Uterus (tissue), 3 donors: ENCODE measurements at regions not wholly inside any gene's neighbourhood (a gene's known extent, or its start where the extent isn't known, plus 50 kb on each side); places are given as distances from the start of the nearest gene placed in this dataset.

ENCODE experiments used
- DNase-seq, 2 donors: peaks; one replicate each; pipeline ENCODE4 v3.0.0-alpha.2; 2019 to 2020
- H3K27ac ChIP-seq, 2 donors: fragments of 200-600 bp; sonication (generic); 1 replicate in 1 of 2; 2 replicates in 1 of 2; pipeline ENCODE4 v1.5.1; 2016 to 2018
- H3K27me3 ChIP-seq, 2 donors: fragments of 200-600 bp; sonication (generic); one replicate each; pipeline ENCODE4 v1.5.1; 2018 to 2019; ENCODE audit warnings: control low read depth in 1 of 2
- H3K36me3 ChIP-seq, 2 donors: fragments of 200-600 bp; sonication (generic); one replicate each; pipeline ENCODE4 v1.5.1; 2019; ENCODE audit warnings: control low read depth in 1 of 2
- H3K4me1 ChIP-seq, 2 donors: fragments of 200-600 bp; sonication (generic); one replicate each; pipeline ENCODE4 v1.5.1; 2018 to 2019; ENCODE audit warnings: control low read depth in 1 of 2
- H3K4me3 ChIP-seq, 2 donors: fragments of 200-600 bp; sonication (generic); 1 replicate in 1 of 2; 2 replicates in 1 of 2; pipeline ENCODE4 v1.5.1; 2018 to 2019; ENCODE audit warnings: mild to moderate bottlenecking in 1 of 2
- H3K9me3 ChIP-seq, 2 donors: fragments of 200-600 bp; sonication (generic); one replicate each; pipeline ENCODE4 v1.5.1; 2019; ENCODE audit warnings: control low read depth in 1 of 2
- POLR2A ChIP-seq, 2 donors: fragments of 450-650 bp; IDR thresholded peaks; one replicate each; pipeline ENCODE4 v1.6.1; 2016; ENCODE audit warnings: antibody characterized with exemption in 2 of 2, mild to moderate bottlenecking in 1 of 2, moderate library complexity in 1 of 2
- intact Hi-C: fragments of 100-400 bp; cut with DNase I; formaldehyde crosslinking; loops from one replicate; pipeline ENCODE4 v1.15.1; 2023; ENCODE audit warnings: low total_unique reads
- TF ChIP-seq, protein P1 (sequence below), 4 experiments: fragments of 200-600 bp in 2 of 4; fragments of 450-650 bp in 2 of 4; sonication (generic) in 2 of 4; IDR thresholded peaks; one replicate each; pipeline ENCODE4 v1.5.1; 2016 to 2019; ENCODE audit warnings: antibody characterized with exemption in 4 of 4, mild to moderate bottlenecking in 2 of 4, moderate library complexity in 1 of 4
- donor health status: DM: yes; HTN: yes; CAD: no.

DNA sequence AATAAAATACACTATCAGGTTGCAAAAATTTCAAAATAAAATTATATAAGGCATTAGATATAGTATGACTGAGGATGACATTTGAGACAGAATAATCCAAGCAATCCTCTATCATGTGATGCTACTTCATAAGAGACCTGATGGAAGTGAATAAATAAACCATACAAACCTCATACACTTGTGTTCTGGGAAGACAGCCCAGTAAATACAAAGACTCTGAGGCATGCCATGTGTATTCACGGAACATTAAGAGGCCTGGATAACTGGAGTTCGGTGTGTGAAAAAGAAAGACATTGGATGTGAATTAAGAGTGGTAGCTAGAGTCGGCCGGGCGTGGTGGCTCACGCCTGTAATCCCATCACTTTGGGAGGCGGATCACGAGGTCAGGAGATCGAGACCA lies 364.2 kb downstream of the ADAM29 start:
- Histone ChIP-seq H3K4me1 (no peaks in the 10 kb centered on the region), H3K27ac (no peak overlapping the region), H3K9me3 (no peaks in the 10 kb centered on the region), H3K36me3 (no peaks in the 10 kb centered on the region), H3K4me3 (no peak overlapping the region), H3K27me3 (no peaks in the 10 kb centered on the region)
- no peak for TF ChIP-seq POLR2A (IDR thresholded peaks at IDR 0.05)
- TF ChIP-seq, protein P1, sequence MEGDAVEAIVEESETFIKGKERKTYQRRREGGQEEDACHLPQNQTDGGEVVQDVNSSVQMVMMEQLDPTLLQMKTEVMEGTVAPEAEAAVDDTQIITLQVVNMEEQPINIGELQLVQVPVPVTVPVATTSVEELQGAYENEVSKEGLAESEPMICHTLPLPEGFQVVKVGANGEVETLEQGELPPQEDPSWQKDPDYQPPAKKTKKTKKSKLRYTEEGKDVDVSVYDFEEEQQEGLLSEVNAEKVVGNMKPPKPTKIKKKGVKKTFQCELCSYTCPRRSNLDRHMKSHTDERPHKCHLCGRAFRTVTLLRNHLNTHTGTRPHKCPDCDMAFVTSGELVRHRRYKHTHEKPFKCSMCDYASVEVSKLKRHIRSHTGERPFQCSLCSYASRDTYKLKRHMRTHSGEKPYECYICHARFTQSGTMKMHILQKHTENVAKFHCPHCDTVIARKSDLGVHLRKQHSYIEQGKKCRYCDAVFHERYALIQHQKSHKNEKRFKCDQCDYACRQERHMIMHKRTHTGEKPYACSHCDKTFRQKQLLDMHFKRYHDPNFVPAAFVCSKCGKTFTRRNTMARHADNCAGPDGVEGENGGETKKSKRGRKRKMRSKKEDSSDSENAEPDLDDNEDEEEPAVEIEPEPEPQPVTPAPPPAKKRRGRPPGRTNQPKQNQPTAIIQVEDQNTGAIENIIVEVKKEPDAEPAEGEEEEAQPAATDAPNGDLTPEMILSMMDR (IDR thresholded peaks at IDR 0.05) = no peak
- intact Hi-C loops = no loop called here
- no peak for DNase-seq

GRCh38 chr4:175290401-175290800 lies 372.2 kb downstream of the ADAM29 start:
- H3K27ac ChIP-seq = no peak overlapping the region
- no peak for DNase-seq
- no peaks in the 10 kb centered on the region for H3K4me1 ChIP-seq
- intact Hi-C loops = no loop called here
- no peak overlapping the region for H3K4me3 ChIP-seq
- H3K9me3 ChIP-seq = no peaks in the 10 kb centered on the region
- H3K27me3 ChIP-seq = no peaks in the 10 kb centered on the region
- TF ChIP-seq, protein P1 (IDR thresholded peaks at IDR 0.05) = no peak
- no peak for TF ChIP-seq POLR2A (IDR thresholded peaks at IDR 0.05)
- H3K36me3 ChIP-seq = no peaks in the 10 kb centered on the region

- Histone ChIP-seq H3K4me3 (no peak overlapping the region), H3K4me1 (no peaks in the 10 kb centered on the region), H3K9me3 (no peaks in the 10 kb centered on the region), H3K36me3 (no peaks in the 10 kb centered on the region), H3K27ac (no peak overlapping the region), H3K27me3 (no peaks in the 10 kb centered on the region)
- DNase-seq = no peak
- TF ChIP-seq POLR2A (IDR thresholded peaks at IDR 0.05) = no peak
- TF ChIP-seq, protein P1 (IDR thresholded peaks at IDR 0.05) = no peak
- intact Hi-C loops = no loop called here
These were observed 379.9 kb downstream of the ADAM29 start for GRCh38 chr4:175297965-175298565.

- intact Hi-C loops = no loop called here
- H3K27me3 ChIP-seq = no peaks in the 10 kb centered on the region
- no peaks in the 10 kb centered on the region for H3K36me3 ChIP-seq
- DNase-seq = no peak
- H3K9me3 ChIP-seq = no peaks in the 10 kb centered on the region
- H3K27ac ChIP-seq = no peak overlapping the region
- no peaks in the 10 kb centered on the region for H3K4me1 ChIP-seq
- no peak overlapping the region for H3K4me3 ChIP-seq
- TF ChIP-seq, protein P1 (IDR thresholded peaks at IDR 0.05) = no peak
- no peak for TF ChIP-seq POLR2A (IDR thresholded peaks at IDR 0.05)
These were observed 388.3 kb downstream of the ADAM29 start for GRCh38 chr4:175306436-175306835.

DNA sequence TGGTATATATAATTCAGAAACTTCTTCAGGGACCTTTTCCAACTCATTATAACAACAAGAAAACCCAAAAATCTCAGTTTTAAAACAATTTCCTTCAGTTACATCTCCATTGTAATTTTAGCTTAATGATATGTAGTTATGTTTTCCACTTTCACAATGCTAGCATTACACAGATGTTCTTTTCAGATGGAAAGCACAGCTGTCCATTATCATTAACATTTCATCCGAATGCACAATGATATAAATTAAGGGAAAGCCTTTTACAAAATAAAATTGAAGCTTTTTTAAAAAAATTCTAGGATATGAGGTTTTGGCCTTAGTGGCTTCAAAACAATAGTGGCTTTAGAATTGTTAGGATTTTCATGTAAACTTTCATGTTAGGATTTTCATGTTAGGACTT lies 389.2 kb downstream of the ADAM29 start:
- Histone ChIP-seq H3K4me1 (no peaks in the 10 kb centered on the region), H3K9me3 (no peaks in the 10 kb centered on the region), H3K27me3 (no peaks in the 10 kb centered on the region), H3K36me3 (no peaks in the 10 kb centered on the region), H3K4me3 (no peak overlapping the region), H3K27ac (no peak overlapping the region)
- intact Hi-C loops = no loop called here
- no peak for DNase-seq
- TF ChIP-seq POLR2A (IDR thresholded peaks at IDR 0.05) = no peak
- TF ChIP-seq, protein P1 (IDR thresholded peaks at IDR 0.05) = no peak
